ENCODE measurements at regions not wholly inside any gene's neighbourhood (a gene's known extent, or its start where the extent isn't known, plus 50 kb on each side); places are given as distances from the start of the nearest gene placed in this dataset.
"Not testable (repeated sequence)": the region's sequence is repeated elsewhere in the genome, so short reads cannot be mapped to it uniquely, and the experiment has no call there.

DNA sequence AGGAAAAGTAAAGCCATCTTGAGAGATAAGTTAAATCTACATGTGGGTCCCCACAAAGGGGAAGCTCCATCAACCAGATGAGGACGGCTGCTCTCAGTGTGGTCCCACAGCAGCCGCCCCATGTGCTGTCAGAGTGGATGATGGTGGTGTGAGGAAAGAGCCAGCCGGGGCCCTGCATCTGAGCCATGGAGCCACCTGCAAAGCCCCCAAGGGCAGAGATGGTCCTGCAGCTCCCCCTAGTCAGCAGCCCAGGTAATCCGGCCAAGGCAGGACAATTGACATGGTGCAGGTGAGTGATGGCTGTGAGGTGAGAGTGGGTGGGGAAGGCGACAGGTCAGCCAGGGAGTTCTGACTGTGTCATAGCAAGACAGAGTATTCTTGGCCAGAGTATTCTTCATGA, 458.8 kb downstream of the ICE1 start:
- DNase-seq (ENCODE audit: low read depth): no peak

DNA sequence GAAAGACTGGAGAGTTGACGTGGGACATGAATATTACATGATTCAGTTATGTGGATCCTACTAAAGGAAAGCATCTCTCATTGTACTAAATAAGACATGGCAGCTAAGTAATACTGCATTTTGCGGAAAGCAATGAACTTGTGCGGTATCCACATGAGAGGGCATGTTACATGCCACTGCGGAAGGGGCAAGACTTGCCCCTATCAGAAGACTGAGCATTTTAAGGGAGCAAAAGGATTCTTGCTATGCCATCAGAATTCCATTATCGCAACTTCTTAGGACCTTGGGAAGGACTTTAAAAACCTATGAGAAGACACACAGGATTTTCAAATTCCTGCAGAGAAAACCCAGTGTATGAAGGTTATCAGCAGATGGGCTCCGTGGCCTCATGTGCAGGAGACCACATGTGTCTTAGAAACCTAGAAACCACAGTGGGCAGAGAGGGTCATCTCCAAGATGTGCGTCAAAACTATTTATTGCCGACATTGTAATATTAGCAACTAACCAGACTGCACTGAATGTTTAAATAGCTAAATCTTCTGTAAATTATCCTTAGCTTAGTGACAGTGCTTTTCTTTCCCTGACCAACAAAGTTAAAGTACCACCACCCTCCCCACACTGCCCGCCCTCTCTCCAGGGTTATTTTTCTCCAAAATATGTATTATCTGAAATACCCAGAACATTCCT, 457.7 kb downstream of the ICE1 start:
- DNase-seq (ENCODE audit: low read depth): no peak

DNA sequence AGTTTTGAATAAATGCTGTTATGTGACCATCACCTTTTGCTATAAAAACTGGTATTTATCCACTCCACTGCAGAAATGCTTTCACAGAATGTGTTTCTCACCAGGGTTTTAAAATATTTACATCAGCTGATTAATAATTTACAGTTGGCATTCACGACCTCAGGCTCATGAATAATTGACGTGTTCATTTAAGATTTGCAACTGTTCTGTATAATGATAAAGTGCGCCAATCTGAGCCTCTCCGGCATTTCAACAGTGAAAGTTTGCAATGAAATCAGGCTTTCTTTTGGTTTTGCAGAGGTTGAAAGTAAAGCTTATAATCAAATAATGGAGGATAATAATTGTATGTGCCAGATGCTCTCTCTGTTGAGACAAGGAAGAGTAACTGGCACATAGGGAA, 434.9 kb downstream of the ICE1 start:
- DNase-seq (ENCODE audit: low read depth): no peak

DNA sequence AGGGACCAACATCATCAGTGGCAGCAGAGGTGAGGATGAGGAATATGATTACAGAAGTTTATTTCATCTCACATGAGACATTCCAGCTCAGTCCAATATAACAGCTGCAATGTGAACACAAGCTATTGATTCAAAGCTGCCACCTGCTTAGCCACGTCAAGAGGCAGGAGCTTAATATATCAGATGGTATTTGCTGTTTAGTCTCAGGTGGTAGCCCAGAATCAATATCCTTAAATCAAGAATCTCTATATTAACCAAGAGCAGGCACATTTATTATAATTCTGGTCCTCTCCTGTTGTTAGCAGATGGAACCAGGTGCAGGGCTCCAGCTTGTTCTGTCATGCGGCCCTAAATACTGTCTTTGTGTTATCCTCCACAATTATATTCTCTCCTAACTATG, 431.6 kb downstream of the ICE1 start:
- no peak for DNase-seq (ENCODE audit: low read depth)

DNA sequence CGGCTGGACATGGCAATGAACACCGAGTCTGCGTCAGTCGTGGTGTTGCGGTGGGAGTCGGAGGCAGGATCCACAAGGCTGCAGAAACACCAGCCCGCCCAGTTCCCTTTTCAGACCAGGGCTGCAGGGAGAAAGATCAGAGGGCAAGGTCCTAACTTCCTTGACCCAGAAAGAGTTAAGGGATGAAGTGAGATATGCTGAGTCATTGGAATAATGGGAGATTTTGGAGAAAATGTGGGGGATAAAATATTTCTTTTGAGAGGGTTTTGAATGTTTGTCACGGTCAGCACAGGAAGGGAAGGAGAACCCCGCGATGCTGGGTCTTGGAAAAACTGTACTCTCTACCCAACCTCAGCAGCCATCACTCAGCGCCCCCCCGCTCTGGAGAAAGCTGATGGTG, 416.0 kb downstream of the ICE1 start:
- DNase-seq (ENCODE audit: low read depth): no peak

DNA sequence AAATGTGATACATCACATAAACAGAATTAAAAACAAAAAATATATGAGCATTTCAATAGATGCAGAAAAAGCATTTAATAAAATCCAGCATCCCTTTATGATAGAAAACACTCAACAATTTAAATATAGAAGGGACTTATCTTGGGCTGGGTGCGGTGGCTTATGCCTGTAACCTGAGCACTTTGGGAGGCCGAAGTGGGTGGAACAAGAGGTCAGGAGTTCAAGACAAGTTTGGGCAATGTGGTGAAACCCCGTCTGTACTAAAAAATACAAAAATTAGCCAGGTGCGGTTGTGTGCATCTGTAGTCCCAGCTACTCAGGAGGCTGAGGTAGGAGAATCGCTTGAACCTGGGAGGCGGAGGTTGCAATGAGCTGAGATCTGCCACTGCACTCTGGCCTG, 409.1 kb downstream of the ICE1 start:
- DNase-seq (ENCODE audit: low read depth): not testable (repeated sequence)

DNA sequence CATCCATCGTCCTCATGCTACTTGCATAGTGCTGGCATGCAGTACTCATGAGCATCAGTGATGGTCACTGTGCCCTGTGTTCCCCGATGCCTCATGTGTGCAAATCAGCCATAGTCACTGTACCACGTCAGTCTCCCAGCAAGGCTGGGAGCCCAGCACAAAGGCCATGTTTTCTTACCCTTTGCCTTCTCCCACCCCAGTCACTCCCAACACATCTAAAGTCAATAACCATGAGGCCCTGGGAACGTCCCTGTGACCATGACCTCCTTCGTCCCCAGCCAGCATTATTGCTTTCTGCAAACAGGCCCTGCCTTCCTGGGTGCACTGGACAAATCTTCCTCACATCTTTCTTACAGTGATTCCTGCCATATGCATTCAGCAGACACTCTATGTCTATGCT, 406.1 kb downstream of the ICE1 start:
- DNase-seq (ENCODE audit: low read depth): no peak

DNA sequence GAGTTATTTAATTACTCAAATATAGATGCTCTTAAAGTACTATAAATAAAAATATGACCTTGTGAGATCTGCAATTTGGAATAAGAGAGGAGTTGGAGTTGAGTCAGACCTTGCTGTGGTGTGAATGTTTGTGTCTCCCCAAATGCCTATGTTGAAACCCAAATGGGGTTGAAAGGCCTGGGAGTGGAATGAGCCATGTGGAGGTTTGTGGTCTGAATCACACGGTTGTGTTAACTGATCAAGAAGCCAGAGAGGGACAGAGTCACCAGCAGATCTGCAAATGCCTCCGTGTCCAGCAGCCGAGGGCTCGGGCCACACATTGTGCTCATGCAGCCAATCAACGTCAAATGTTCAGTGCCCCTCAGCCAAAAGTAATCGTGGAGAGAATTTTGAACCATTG, 404.4 kb downstream of the ICE1 start:
- no peak for DNase-seq (ENCODE audit: low read depth)

DNA sequence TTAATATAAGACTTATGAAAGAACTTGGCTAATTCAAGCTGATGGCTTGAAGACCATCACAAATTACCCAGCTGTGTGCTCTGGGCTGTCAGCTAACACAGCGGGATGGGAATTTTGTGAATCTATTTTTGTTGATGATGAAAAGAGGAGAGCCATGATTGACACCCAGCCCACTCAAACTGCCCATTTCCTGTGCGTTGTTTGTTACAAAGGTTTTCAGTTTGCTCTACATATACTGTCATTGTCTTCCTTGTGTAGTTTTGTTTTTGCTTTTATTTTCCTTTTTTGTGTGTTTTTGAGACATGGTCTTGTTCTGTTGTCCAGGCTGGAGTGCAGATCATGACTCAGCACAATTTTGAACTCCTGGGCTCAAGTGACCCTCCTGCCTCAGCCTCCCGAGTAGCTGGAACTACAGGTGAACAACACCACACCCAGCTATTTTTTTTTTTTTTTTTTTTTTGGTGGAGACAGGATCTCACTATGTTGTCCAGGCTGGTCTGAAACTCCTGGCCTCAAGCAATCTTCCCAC, 400.3 kb downstream of the ICE1 start:
- no peak for DNase-seq (ENCODE audit: low read depth)

DNA sequence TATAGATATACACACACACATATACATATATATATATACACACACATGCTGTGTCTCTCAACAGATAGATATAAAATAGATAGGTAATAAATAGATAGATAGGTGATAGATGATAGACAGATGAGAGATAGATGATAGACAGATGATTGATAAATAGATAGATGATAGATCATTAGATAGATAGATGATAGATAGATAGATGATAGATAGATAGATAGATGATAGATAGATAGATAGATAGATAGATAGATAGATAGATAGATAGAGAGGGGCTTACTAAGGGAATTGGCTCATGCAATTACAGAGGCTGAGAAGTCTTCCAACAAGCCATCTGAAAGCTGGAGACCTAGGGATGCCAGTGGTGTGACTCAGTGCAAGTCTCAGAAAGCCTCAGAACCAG, 394.5 kb downstream of the ICE1 start:
- no peak for DNase-seq (ENCODE audit: low read depth)

DNA sequence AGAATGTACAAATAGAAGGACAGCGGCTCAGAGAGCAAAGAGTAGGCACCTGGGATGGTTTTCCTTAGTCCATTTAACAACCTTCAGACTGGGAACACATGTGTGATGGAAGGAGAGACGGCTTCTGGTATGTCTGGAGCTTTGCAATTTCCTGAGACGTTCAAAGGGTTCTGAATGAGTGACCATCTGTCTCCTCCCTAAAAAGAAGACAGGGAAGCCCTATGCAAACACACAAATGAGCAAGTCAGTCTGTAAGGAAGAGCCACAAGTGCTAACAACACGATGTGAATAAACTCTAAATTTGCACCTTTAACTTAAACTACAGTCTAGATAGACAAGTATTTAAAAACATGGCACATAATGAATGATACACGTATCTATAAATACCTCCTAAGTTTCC, 391.0 kb downstream of the ICE1 start:
- DNase-seq (ENCODE audit: low read depth): no peak

DNA sequence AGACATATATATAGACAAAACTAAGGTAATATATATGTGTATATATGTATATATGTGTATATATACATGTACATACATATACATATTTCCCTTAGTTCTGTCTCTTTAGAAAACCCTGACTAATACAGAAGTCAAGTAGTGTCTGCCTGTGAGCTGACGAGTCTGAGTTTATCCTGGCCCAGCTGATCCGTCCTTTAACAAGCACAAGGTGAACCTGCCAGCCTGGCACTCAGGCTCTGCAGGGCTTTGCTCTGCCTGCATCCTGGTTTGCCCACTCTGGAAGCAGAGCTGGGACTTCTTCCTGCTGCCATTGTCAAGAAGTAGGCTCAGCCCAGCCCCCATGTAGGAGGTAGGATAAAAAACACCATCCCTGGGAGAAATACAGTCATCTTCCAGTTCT, 388.0 kb downstream of the ICE1 start:
- no peak for DNase-seq (ENCODE audit: low read depth)

DNA sequence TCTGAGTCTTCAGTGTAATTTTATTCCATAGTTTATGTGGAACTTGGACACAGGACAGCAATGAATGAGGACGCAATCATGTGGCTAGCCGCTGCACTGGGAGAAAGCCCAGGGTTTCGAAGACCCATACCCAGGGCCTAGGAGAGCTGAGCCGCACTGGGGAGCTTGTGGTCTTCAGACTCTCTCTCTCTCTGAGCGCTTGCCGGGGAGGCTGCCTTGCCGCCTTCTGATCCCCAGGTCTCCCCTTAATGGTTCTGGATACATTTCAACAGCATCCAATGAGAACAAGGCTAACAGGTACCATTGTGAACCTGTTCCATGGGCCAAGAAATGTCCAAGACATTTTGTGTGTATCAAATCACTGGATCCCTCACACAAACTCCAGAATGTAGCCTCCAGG, 383.4 kb downstream of the ICE1 start:
- no peak for DNase-seq (ENCODE audit: low read depth)

DNA sequence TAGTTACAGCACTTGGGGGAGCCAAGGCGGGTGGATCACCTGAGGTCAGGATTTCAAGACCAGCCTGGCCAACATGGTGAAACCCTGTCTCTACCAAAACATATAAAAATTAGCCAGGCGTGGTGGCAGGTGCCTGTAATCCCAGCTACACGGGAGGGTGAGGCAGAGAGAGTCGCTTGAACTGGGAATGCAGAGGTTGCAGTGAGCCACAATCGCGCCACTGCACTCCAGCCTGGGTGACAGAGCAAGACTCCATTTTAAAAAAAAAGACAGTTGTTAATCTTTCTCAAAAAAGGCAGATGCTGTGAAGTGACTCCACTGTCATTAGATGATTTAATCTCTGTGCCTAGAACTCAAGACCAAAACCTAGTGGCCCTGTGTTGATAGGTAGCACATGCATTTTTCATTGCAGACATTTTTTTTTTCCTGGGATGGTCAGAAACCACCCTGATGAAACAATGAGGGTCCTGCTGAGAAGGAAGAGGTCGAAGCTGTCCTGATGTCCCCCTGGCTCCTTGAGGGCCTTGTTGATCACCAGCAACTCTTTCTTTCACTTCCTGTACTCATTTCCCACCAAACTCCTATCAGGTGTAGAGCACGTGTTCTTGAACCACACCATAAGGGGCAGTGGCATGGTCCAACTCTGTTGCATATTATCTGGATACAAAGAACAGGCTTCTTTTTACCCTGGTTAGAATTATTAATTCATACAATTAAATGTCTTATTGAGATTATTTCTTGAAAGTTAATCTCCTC, 382.2 kb downstream of the ICE1 start:
- DNase-seq (ENCODE audit: low read depth): no peak

DNA sequence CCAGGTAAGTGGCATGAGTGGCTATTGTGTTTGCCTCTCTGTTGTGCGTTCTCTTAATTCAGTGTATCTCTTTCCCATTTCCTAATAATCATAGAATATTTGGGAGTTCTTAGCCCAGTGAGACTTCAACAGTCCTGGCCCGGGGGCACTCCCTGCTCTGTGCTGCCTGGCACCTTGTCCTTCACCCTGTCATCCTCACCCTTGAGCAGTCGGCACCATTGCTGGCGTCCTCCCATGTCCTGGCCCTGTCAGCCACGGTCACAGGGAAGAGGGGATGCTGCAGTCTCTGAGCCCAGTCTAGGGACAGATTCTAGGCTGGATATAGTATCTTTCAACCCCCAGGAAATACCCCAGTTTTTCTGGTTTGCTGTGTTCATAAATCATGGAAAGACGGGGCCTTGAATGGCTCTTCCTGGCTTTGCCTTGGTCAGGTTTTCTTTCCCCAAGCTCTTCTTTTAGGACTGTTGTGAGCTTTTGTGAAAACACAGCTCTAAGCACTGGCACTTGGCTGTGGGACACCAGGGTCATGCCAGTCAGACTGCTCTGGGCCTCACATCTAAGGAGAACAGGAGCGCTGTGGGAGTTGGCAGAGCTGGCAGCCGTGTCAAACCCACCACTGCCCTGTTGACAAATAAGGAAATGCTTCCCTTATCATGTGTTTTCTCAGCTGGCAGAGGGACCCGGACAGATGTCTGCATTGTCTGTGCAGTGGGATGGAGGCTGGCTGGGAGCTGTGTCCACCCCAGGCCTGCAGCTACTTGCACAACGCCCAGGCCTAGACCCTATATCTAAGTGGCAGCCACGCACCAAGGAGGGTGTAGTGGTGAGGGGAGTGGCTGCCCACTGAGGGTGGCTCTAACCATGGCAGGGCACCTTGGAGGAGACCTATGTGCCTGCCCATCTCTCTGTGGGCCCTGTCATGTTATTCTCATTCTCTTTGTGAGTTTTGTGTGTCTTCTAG, 378.6 kb downstream of the ICE1 start:
- DNase-seq (ENCODE audit: low read depth): no peak

DNA sequence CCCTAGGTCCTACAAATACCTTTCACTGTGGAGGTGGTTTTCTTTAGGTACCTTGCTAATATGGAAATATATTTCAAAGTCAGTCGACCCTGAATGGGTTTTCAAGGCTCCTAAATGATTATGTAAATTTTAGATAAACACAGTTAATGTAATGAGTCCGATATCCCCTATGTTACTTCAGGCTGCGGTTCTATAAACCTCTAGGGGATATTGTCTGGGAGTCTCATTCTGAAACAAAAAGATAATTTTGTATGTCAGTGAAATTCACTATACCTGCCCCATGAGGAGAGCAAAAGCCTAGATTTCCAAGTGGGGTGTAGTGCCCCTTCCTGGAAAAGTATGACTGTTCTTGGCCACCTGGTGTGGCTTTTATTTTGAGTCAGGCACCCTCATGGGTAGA, 377.3 kb downstream of the ICE1 start:
- DNase-seq (ENCODE audit: low read depth): no peak

DNA sequence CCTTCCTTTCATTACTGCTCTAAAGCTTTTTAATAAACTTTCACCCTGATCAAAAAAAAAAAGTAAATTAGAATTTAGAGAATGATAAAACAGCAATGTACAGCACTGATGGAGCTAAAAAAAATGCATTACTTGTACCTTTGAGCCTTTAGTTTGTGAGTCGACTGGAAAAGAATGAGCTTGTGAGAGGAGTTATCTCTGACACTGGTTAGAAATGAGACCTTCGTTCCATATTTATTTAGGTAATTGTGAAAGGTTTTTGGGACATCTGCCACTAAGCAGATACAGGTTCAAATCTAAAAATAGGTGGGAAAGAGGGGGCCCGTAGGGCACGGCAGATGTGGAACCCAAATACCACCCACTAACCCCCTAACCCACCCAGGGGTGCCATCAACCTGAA, 376.8 kb downstream of the ICE1 start:
- DNase-seq (ENCODE audit: low read depth): no peak

DNA sequence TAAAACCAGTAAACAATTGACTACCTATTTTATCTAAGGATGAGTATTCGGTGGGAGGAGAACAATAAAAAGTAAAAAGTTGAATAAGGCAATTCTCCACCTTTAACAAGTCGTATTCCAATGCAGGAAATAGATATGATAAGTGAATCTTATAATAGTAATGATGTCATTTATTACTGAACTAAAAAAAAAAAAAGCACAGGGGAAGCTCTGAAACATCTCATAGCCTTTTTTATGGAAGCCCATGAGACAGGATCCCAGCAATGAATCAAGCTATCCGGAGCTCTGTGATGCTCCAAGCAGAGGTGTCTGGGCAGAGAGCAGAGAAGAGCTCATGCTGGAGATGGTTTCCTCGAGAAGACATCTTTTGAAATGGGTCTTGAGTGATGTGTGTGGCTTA, 376.0 kb downstream of the ICE1 start:
- DNase-seq (ENCODE audit: low read depth): no peak

DNA sequence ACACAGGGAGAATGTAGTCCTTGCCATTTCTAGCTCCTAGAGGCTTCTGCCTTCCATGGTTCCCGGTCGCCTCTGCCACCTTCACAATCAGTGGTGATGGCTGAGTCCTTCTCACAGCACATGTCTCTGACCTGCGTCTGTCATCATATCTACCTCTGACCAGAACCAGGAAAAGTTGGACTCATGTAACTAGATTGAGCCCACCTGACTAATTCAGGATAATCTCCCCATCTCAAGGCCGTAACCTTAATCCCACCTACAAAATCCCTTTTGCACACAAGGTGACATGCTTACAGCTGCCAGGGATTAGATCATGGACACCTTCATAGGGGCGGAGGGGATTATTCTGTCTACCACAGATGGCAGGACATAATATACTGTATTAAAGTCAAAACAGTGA, 375.6 kb downstream of the ICE1 start:
- no peak for DNase-seq (ENCODE audit: low read depth)

DNA sequence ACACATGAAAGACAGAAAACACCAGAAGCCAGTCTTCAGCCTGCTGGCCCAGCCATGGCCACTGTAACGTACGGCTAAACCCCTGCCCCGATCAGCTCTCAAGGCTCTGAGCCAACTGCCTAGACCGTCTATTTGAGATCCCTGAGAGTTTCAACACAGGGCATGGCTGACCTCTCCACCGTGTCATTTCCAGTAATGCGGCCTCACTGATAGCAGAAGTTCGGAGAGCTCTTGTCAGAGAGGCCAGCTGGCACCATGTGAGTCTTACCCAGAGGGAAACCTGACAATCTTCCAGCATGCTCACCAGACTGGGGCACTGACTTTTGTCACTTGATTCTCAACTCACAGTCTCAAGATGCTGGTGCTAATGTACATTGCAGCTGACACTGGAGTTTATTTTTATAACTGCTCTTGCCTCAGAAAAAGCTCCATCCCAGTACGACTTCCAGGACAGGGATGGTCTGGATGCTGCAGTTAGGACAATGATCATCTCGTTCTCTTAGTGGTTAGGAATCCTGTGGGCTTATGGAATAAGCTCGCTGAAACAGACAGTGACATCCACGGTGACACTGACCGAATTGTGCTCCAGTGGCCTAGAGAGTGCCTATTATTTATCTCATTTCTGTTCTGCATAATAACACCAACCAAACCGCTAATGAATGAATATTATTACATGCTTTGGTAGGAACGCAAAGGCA, 372.7 kb downstream of the ICE1 start:
- no peak for DNase-seq (ENCODE audit: low read depth)

DNA sequence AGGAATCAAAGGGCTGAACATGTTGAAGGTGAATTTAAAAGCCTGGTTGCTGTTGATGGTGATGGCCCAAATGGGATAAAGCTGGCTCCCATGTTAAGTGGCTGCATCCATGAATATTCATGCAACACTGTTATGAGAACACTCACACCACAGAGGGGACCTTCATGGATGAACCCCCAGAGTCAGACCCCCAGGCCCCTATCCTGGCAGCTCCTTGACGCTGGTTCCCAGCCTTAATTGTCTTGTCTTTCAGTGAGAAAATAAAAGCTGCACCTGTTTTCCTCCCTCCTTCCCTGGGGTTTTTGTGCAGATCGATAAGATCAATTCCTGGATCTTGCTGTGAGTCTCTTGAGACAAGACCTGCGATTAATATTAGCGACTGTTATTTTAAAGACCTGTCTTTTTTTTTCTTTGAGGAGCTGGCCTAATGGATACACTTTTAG, 371.7 kb downstream of the ICE1 start:
- DNase-seq (ENCODE audit: low read depth): no peak

Data from GM04504 (cell line).